Panc1 (cell line): ENCODE measurements at regions not wholly inside any gene's neighbourhood (a gene's known extent, or its start where the extent isn't known, plus 50 kb on each side); places are given as distances from the start of the nearest gene placed in this dataset.
"Not testable (repeated sequence)": the region's sequence is repeated elsewhere in the genome, so short reads cannot be mapped to it uniquely, and the experiment has no call there.

Experiments
- ATAC-seq: fragments of 200-7000 bp; cut with Tn5 transposase; 2 replicates; pipeline ENCODE4 v1.9.1; 2020; ENCODE audit warnings: mild to moderate bottlenecking, moderate library complexity
- BruUV-seq: library from RNA; stranded (reverse); fragments of 400-500 nt; replicated peaks from 2 replicates; lab custom pipeline; 2021; lab: Mats Ljungman, UMichigan
- CTCF ChIA-PET: fragments of 300-600 bp; sonication (Branson Sonifier 250); formaldehyde crosslinking; loops from one replicate; lab custom pipeline; 2022; ENCODE audit warnings: antibody characterized with exemption; lab: Charles Lee
- POLR2A ChIA-PET: fragments of 300-600 bp; sonication (Branson Sonifier 250); formaldehyde crosslinking; loops from one replicate; lab custom pipeline; 2022; ENCODE audit warnings: antibody characterized with exemption; lab: Charles Lee
- DNase-seq: peaks from one replicate; pipeline ENCODE4 v3.0.0-alpha.2; 2010; ENCODE audit warnings: low read depth, low spot score
- H3K27ac ChIP-seq: 2 replicates; pipeline ENCODE4 v1.5.1; 2011; ENCODE audit warnings: mild to moderate bottlenecking, low read length, inconsistent platforms
- H3K27me3 ChIP-seq: fragments of 200-500 bp; sonication (Bioruptor generic); 2 replicates; pipeline ENCODE4 v1.6.0; 2014; ENCODE audit warnings: low read length, inconsistent platforms; ENCODE audit not compliant: control insufficient read depth, insufficient read depth
- H3K36me3 ChIP-seq: fragments of 200-500 bp; sonication (Bioruptor generic); 2 replicates; pipeline ENCODE4 v1.5.1; 2014; ENCODE audit warnings: inconsistent platforms, mild to moderate bottlenecking, low read length, moderate library complexity; ENCODE audit not compliant: control insufficient read depth, insufficient read depth
- H3K4me1 ChIP-seq: 2 replicates; pipeline ENCODE4 v1.5.1; 2011; ENCODE audit warnings: inconsistent platforms, mild to moderate bottlenecking, low read length, moderate library complexity; ENCODE audit not compliant: control insufficient read depth, insufficient read depth
- H3K4me3 ChIP-seq, 2 experiments: 2 replicates each; pipeline ENCODE4 v1.5.1; 2011 to 2012; ENCODE audit warnings: low read depth in 2 of 2, low read length in 2 of 2, mild to moderate bottlenecking in 2 of 2, inconsistent platforms in 1 of 2, moderate library complexity in 1 of 2
- H3K9me3 ChIP-seq: fragments of 200-500 bp; sonication (Bioruptor generic); 2 replicates; pipeline ENCODE4 v1.5.1; 2014; ENCODE audit warnings: low read depth, mild to moderate bottlenecking, inconsistent platforms, low read length, moderate library complexity; ENCODE audit not compliant: control insufficient read depth, insufficient read depth
- CTCF ChIP-seq: fragments of 450-650 bp; IDR thresholded peaks from 2 replicates; pipeline ENCODE4 v1.5.1; 2017; ENCODE audit warnings: mild to moderate bottlenecking
- POLR2AphosphoS5 ChIP-seq: IDR thresholded peaks from 2 replicates; pipeline ENCODE4 v1.6.1; 2012; ENCODE audit warnings: mild to moderate bottlenecking, low read depth, low read length, moderate library complexity
- SIN3A ChIP-seq: IDR thresholded peaks from 2 replicates; pipeline ENCODE4 v1.6.1; 2012; ENCODE audit warnings: low read depth, mild to moderate bottlenecking, low read length, moderate library complexity, borderline replicate concordance; ENCODE audit not compliant: insufficient read depth
- TCF7L2 ChIP-seq: IDR thresholded peaks from 2 replicates; pipeline ENCODE4 v1.6.1; 2011; ENCODE audit warnings: mild to moderate bottlenecking, low read depth, low read length, inconsistent platforms
- in situ Hi-C: cut with HindIII; loops from 2 replicates; pipeline ENCODE4 v1.10.0; 2016; ENCODE audit warnings: low sequenced_read_pairs, low pct_unique_long_range_greater_than_20kb
- intact Hi-C: fragments of 100-400 bp; cut with micrococcal nuclease; formaldehyde crosslinking; loops from one replicate; pipeline ENCODE4 v1.10.0; 2022; ENCODE audit not compliant: unreplicated experiment
- TF ChIP-seq, protein P1 (sequence below), 2 experiments: IDR thresholded peaks; 2 replicates each; pipeline ENCODE4 v1.6.1; 2011 to 2012; ENCODE audit warnings: low read depth in 2 of 2, control low read depth in 1 of 2, low read length in 1 of 2, mild to moderate bottlenecking in 1 of 2, moderate library complexity in 1 of 2; ENCODE audit not compliant: insufficient read depth in 1 of 2

- no TSS peak for BruUV-seq
- no peak overlapping the region for H3K27ac ChIP-seq
- in situ Hi-C loops: no loop called here
- TF ChIP-seq TCF7L2 (no peak), CTCF (no peak), SIN3A (no peak), POLR2AphosphoS5 (no peak)
- TF ChIP-seq, protein P1, sequence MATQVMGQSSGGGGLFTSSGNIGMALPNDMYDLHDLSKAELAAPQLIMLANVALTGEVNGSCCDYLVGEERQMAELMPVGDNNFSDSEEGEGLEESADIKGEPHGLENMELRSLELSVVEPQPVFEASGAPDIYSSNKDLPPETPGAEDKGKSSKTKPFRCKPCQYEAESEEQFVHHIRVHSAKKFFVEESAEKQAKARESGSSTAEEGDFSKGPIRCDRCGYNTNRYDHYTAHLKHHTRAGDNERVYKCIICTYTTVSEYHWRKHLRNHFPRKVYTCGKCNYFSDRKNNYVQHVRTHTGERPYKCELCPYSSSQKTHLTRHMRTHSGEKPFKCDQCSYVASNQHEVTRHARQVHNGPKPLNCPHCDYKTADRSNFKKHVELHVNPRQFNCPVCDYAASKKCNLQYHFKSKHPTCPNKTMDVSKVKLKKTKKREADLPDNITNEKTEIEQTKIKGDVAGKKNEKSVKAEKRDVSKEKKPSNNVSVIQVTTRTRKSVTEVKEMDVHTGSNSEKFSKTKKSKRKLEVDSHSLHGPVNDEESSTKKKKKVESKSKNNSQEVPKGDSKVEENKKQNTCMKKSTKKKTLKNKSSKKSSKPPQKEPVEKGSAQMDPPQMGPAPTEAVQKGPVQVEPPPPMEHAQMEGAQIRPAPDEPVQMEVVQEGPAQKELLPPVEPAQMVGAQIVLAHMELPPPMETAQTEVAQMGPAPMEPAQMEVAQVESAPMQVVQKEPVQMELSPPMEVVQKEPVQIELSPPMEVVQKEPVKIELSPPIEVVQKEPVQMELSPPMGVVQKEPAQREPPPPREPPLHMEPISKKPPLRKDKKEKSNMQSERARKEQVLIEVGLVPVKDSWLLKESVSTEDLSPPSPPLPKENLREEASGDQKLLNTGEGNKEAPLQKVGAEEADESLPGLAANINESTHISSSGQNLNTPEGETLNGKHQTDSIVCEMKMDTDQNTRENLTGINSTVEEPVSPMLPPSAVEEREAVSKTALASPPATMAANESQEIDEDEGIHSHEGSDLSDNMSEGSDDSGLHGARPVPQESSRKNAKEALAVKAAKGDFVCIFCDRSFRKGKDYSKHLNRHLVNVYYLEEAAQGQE (IDR thresholded peaks at IDR 0.05; ENCODE audit: insufficient read depth in 1 of 2, low read depth in 2 of 2, low read length in 1 of 2): no peak
- intact Hi-C loops: no loop called here
- H3K27me3 ChIP-seq: no peaks in the 10 kb centered on the region
- ChIA-PET POLR2A (no interaction called here), CTCF (no interaction called here)
- H3K36me3 ChIP-seq: no peaks in the 10 kb centered on the region
- ATAC-seq (no peak), DNase-seq (no peak)
- H3K9me3 ChIP-seq: no peaks in the 10 kb centered on the region
- H3K4me3 ChIP-seq: no peak overlapping the region
- no peaks in the 10 kb centered on the region for H3K4me1 ChIP-seq
Measured at GRCh38 chr3:18982920-18983319, 165.4 kb upstream of the KCNH8 start.

DNA sequence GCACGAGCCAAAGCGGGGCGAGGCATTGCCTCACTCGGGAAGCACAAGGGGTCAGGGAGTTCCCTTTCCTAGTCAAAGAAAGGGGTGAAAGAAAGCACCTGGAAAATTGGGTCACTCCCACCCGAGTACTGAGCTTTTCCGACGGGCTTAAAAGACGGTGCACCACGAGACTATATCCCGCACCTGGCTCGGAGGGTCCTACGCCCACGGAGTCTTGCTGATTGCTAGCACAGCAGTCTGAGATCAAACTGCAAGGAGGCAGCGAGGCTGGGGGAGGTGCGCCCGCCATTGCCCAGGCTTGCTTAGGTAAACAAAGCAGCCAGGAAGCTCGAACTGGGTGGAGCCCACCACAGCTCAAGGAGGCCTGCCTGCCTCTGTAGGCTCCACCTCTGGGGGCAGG lies 172.2 kb upstream of the KCNH8 start:
- POLR2A ChIA-PET, H3K4me3 ChIP-seq, H3K4me1 ChIP-seq, intact Hi-C loops, H3K27ac ChIP-seq, H3K27me3 ChIP-seq, H3K9me3 ChIP-seq, CTCF ChIA-PET, BruUV-seq, DNase-seq, H3K36me3 ChIP-seq, in situ Hi-C loops, ATAC-seq: not testable (repeated sequence)

DNA sequence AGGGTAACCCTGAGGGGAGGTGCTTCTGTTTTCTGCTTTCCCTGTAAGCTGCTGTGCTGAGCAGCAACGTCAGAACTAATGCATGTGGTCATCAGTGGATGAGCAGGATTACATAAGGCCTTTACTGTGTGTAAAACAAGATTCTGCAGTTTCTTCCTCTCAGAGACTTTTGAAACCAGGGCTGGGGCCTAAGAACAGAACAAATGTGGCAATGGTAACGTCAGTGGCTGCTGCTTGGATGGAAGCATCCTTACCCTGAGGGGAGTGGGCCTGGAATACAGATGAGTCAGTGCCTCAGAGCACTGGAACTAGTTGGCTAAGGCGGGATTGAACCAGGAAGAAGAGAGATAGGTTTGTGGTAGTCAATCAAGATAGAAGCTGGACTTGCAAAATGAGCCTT lies 180.2 kb upstream of the KCNH8 start:
- Histone ChIP-seq H3K4me1 (no peaks in the 10 kb centered on the region), H3K27ac (no peak overlapping the region), H3K9me3 (no peaks in the 10 kb centered on the region), H3K27me3 (no peaks in the 10 kb centered on the region), H3K4me3 (no peak overlapping the region), H3K36me3 (no peaks in the 10 kb centered on the region)
- ChIA-PET POLR2A (no interaction called here), CTCF (no interaction called here)
- in situ Hi-C loops: no loop called here
- DNase-seq: no peak
- BruUV-seq: no TSS peak
- TF ChIP-seq TCF7L2 (no peak), SIN3A (no peak), CTCF (no peak)
- TF ChIP-seq, protein P1 (IDR thresholded peaks at IDR 0.05; ENCODE audit: insufficient read depth in 1 of 2, low read depth in 2 of 2, low read length in 1 of 2): no peak
- intact Hi-C loops: no loop called here
- ATAC-seq: no peak
